ENCODE measurements at regions not wholly inside any gene's neighbourhood (a gene's known extent, or its start where the extent isn't known, plus 50 kb on each side); places are given as distances from the start of the nearest gene placed in this dataset.
"Not testable (repeated sequence)": the region's sequence is repeated elsewhere in the genome, so short reads cannot be mapped to it uniquely, and the experiment has no call there.

DNA sequence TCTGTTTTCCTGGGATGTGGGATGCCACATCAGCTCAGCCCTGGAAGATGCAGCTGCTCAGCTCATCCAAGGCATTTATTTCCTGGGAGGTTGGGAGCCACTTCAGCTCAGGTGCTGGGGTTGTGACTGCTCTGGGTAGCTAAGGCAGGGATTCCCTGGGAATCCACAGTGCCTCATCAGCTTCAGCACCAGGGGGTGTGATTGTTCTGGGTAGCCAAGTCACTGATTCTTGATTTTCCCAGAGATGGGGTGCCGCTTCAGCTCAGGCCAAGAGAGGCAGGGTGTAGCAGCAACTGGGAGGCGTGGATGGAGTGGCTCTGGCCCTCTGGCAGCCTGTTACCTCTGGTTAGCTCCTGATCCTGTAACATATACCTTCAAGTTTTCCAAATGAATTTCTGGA is 81.3 kb upstream of the PRMT8 start:
- Histone ChIP-seq H3K27me3 (ENCODE audit: control insufficient read depth, insufficient read depth, low read length) (no peaks in the 10 kb centered on the region), H3K9me3 (ENCODE audit: control insufficient read depth, insufficient read depth, low read length) (no peaks in the 10 kb centered on the region), H3K36me3 (ENCODE audit: control insufficient read depth, insufficient read depth, low read length) (no peaks in the 10 kb centered on the region)

GRCh38 chr12:3416159-3416558 is 74.8 kb upstream of the PRMT8 start:
- Histone ChIP-seq H3K36me3 (ENCODE audit: control insufficient read depth, insufficient read depth, low read length) (no peaks in the 10 kb centered on the region), H3K4me3 (ENCODE audit: low read depth, low read length) (no peak overlapping the region), H3K9me3 (ENCODE audit: control insufficient read depth, insufficient read depth, low read length) (no peaks in the 10 kb centered on the region), H3K27me3 (ENCODE audit: control insufficient read depth, insufficient read depth, low read length) (peaks cover 9% of the 10 kb centered on the region), H3K9ac (ENCODE audit: low read depth, low read length) (no peak overlapping the region), H3K4me1 (ENCODE audit: control insufficient read depth, insufficient read depth, low read length) (peaks cover 2% of the 10 kb centered on the region)

More for the DNA sequence above, 81.3 kb upstream of the PRMT8 start:
- Histone ChIP-seq H3K4me1 (ENCODE audit: control insufficient read depth, insufficient read depth, low read length) (no peaks in the 10 kb centered on the region), H3K4me3 (ENCODE audit: low read depth, low read length) (no peak overlapping the region), H3K9ac (ENCODE audit: low read depth, low read length) (no peak overlapping the region)

DNA sequence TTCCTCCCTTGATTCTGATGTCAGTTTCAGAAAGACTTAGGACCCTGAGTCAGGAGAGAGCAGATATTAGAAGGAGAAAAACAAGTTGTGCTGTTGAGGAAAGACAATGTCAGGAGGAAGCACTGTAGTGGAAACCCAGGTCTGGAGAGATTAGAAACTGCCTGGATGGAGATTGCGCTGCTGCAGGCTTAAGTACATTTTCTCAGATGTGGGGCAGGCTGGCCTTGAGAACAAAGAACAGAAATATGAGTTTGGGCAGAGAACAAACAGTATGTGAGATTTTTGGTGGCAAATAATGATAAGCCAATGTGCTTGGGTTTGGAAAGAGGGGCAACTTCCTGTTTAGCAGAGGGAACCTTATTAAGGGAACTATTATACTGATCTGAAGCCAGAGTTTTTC is 74.3 kb upstream of the PRMT8 start:
- Histone ChIP-seq H3K4me1 (ENCODE audit: control insufficient read depth, insufficient read depth, low read length) (peaks cover 7% of the 10 kb centered on the region), H3K9me3 (ENCODE audit: control insufficient read depth, insufficient read depth, low read length) (no peaks in the 10 kb centered on the region), H3K36me3 (ENCODE audit: control insufficient read depth, insufficient read depth, low read length) (no peaks in the 10 kb centered on the region), H3K9ac (ENCODE audit: low read depth, low read length) (no peak overlapping the region), H3K4me3 (ENCODE audit: low read depth, low read length) (no peak overlapping the region), H3K27me3 (ENCODE audit: control insufficient read depth, insufficient read depth, low read length) (peaks cover 9% of the 10 kb centered on the region)

DNA sequence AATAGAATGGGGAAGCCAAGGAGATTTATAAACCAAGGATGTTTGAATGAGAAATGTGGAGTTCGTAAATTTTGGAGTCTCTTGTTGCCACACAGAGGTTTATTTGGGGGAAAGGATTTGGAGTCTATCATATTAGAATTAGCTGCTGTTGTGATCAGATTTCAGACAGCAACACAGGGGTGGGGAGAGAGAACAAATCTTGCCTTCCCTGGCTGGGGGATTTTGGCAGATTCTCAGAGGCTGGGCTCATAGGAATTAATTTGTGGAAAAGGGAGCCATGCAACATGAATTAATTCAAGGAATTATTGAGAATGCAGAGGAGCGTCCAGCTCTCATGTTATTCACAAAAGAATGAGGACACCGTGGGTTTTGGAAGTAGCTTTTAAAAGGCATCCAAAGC is 73.9 kb upstream of the PRMT8 start:
- peaks cover 11% of the 10 kb centered on the region for H3K4me1 ChIP-seq (ENCODE audit: control insufficient read depth, insufficient read depth, low read length)
- H3K9me3 ChIP-seq (ENCODE audit: control insufficient read depth, insufficient read depth, low read length): no peaks in the 10 kb centered on the region
- H3K9ac ChIP-seq (ENCODE audit: low read depth, low read length): no peak overlapping the region
- H3K4me3 ChIP-seq (ENCODE audit: low read depth, low read length): no peak overlapping the region
- peaks cover 9% of the 10 kb centered on the region for H3K27me3 ChIP-seq (ENCODE audit: control insufficient read depth, insufficient read depth, low read length)
- no peaks in the 10 kb centered on the region for H3K36me3 ChIP-seq (ENCODE audit: control insufficient read depth, insufficient read depth, low read length)

DNA sequence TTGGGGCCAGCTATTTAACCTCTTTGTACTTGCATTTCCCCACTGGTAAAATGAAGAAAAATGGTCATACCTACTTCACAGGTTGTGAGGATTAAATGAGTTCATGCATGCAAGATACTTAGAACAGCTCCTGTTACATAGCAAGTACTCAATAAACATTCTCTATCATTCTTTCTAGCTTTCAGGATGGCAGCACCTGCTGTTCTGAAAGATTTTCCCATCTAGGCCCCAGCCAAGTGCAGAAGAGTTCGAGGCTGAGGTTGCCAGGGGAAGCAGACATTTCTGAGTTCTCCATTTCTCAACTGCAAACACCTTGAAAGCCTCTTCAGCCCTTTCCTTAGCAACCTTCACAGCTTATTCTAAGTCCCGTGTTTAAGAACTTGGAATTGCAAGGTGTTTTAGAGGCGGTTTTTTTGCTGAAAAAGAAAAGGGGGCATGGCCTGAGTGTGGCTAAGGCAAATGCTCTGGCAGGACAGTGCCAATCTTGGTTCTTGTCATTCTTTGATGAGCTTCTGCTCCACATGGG is 73.0 kb upstream of the PRMT8 start:
- H3K27me3 ChIP-seq (ENCODE audit: control insufficient read depth, insufficient read depth, low read length): peaks cover 9% of the 10 kb centered on the region
- no peaks in the 10 kb centered on the region for H3K9me3 ChIP-seq (ENCODE audit: control insufficient read depth, insufficient read depth, low read length)
- H3K36me3 ChIP-seq (ENCODE audit: control insufficient read depth, insufficient read depth, low read length): no peaks in the 10 kb centered on the region
- H3K4me3 ChIP-seq (ENCODE audit: low read depth, low read length): no peak overlapping the region
- peaks cover 12% of the 10 kb centered on the region for H3K4me1 ChIP-seq (ENCODE audit: control insufficient read depth, insufficient read depth, low read length)
- no peak overlapping the region for H3K9ac ChIP-seq (ENCODE audit: low read depth, low read length)

DNA sequence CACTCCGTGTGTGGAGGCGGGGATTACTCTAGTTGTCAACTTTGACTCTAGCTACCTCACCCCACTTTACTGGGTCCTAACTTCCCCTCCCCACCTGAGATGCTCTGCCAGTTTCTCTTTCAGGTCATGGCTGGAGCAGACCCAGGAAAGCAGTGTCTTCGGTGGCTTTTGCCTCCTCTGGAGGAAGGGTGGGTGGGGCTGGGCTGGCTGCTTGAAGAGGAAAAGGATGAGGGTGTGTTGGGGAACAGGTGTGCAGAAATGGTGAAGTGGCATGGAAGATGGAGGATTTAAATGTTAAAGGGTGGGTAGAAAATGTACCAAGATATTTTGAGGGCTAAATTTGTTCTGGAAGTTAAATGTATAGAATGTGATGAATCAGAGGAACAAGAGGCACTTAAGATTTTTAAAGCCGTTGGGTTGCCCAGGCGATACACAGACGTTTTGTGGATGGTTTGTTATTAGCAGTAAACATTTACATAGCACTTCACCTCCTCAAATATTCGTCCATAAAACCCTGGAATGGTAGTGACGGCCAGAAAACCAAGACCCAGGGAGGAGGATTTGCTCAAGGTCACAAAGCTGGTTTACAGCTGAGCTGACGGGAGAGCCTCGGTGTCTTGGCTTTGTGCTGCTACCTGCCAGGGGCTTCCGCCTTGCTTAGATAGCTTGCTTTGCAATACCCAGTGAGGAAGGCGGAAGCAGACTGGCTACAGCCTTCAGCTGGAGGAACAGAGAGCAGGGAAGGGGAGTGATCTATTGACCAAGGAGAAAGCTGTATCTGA is 72.2 kb upstream of the PRMT8 start:
- H3K27me3 ChIP-seq (ENCODE audit: control insufficient read depth, insufficient read depth, low read length): peaks cover 9% of the 10 kb centered on the region

GRCh38 chr12:3419558-3419957 is 71.4 kb upstream of the PRMT8 start:
- H3K4me3 ChIP-seq (ENCODE audit: low read depth, low read length): no peak overlapping the region
- H3K9ac ChIP-seq (ENCODE audit: low read depth, low read length): no peak overlapping the region
- H3K4me1 ChIP-seq (ENCODE audit: control insufficient read depth, insufficient read depth, low read length): peaks cover 12% of the 10 kb centered on the region
- no peaks in the 10 kb centered on the region for H3K36me3 ChIP-seq (ENCODE audit: control insufficient read depth, insufficient read depth, low read length)
- H3K27me3 ChIP-seq (ENCODE audit: control insufficient read depth, insufficient read depth, low read length): peaks cover 9% of the 10 kb centered on the region
- H3K9me3 ChIP-seq (ENCODE audit: control insufficient read depth, insufficient read depth, low read length): no peaks in the 10 kb centered on the region

More for the DNA sequence above, 72.2 kb upstream of the PRMT8 start:
- H3K36me3 ChIP-seq (ENCODE audit: control insufficient read depth, insufficient read depth, low read length): no peaks in the 10 kb centered on the region
- no peak overlapping the region for H3K9ac ChIP-seq (ENCODE audit: low read depth, low read length)
- no peaks in the 10 kb centered on the region for H3K9me3 ChIP-seq (ENCODE audit: control insufficient read depth, insufficient read depth, low read length)
- H3K4me1 ChIP-seq (ENCODE audit: control insufficient read depth, insufficient read depth, low read length): peaks cover 12% of the 10 kb centered on the region
- no peak overlapping the region for H3K4me3 ChIP-seq (ENCODE audit: low read depth, low read length)

DNA sequence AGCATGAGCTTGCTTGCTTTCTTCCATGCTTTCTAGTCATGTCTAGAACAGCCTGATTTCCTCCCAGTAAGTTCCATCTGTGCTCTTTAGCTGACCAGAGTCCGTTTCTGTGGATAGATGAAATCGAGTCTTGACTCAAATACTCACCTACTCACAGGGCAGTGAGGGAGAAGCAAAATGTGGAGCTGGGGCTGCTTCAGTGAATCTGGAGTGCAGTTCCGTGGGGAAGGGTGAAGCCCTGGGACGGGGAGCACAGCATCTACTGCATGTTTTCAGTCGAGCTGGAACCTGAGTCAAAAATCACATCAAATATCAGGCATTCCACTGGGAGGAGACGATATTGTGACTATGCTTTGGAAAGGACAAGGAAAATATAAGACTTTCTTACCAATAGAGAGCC is 70.3 kb upstream of the PRMT8 start:
- no peaks in the 10 kb centered on the region for H3K9me3 ChIP-seq (ENCODE audit: control insufficient read depth, insufficient read depth, low read length)
- H3K27me3 ChIP-seq (ENCODE audit: control insufficient read depth, insufficient read depth, low read length): peaks cover 9% of the 10 kb centered on the region
- H3K9ac ChIP-seq (ENCODE audit: low read depth, low read length): no peak overlapping the region
- peaks cover 12% of the 10 kb centered on the region for H3K4me1 ChIP-seq (ENCODE audit: control insufficient read depth, insufficient read depth, low read length)
- H3K4me3 ChIP-seq (ENCODE audit: low read depth, low read length): no peak overlapping the region
- no peaks in the 10 kb centered on the region for H3K36me3 ChIP-seq (ENCODE audit: control insufficient read depth, insufficient read depth, low read length)

GRCh38 chr12:3421191-3421978 is 69.6 kb upstream of the PRMT8 start:
- no peak overlapping the region for H3K9ac ChIP-seq (ENCODE audit: low read depth, low read length)
- H3K4me1 ChIP-seq (ENCODE audit: control insufficient read depth, insufficient read depth, low read length): peaks cover 12% of the 10 kb centered on the region
- H3K4me3 ChIP-seq (ENCODE audit: low read depth, low read length): no peak overlapping the region
- H3K36me3 ChIP-seq (ENCODE audit: control insufficient read depth, insufficient read depth, low read length): no peaks in the 10 kb centered on the region
- peaks cover 9% of the 10 kb centered on the region for H3K27me3 ChIP-seq (ENCODE audit: control insufficient read depth, insufficient read depth, low read length)
- H3K9me3 ChIP-seq (ENCODE audit: control insufficient read depth, insufficient read depth, low read length): no peaks in the 10 kb centered on the region

DNA sequence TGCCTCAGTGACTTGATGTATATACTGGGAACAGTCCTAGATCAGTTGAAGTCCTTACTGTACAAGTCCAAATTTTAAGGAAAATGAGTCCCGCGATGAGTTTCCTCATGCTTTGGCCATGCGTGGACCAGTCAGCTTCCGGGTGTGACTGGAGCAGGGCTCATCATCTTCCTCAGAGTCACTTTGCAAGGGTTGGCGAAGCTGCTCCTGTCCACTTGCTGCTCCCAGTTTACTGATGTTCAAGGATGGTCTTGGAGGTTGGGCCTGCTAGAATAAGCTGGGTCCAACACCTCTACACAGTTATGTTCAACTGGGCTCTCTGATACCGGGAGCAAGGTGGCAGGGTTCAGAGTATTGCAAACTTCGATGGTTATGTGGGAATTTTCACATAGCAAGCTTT is 66.2 kb upstream of the PRMT8 start:
- peaks cover 17% of the 10 kb centered on the region for H3K4me1 ChIP-seq (ENCODE audit: control insufficient read depth, insufficient read depth, low read length)
- H3K36me3 ChIP-seq (ENCODE audit: control insufficient read depth, insufficient read depth, low read length); H3K9me3 ChIP-seq (ENCODE audit: control insufficient read depth, insufficient read depth, low read length); H3K4me3 ChIP-seq (ENCODE audit: low read depth, low read length); H3K9ac ChIP-seq (ENCODE audit: low read depth, low read length); H3K27me3 ChIP-seq (ENCODE audit: control insufficient read depth, insufficient read depth, low read length): not testable (repeated sequence)

- no peak overlapping the region for H3K4me3 ChIP-seq (ENCODE audit: low read depth, low read length)
- H3K9ac ChIP-seq (ENCODE audit: low read depth, low read length): no peak overlapping the region
- no peaks in the 10 kb centered on the region for H3K36me3 ChIP-seq (ENCODE audit: control insufficient read depth, insufficient read depth, low read length)
- no peaks in the 10 kb centered on the region for H3K27me3 ChIP-seq (ENCODE audit: control insufficient read depth, insufficient read depth, low read length)
- peaks cover 5% of the 10 kb centered on the region for H3K4me1 ChIP-seq (ENCODE audit: control insufficient read depth, insufficient read depth, low read length)
- no peaks in the 10 kb centered on the region for H3K9me3 ChIP-seq (ENCODE audit: control insufficient read depth, insufficient read depth, low read length)
Measured at GRCh38 chr12:3427956-3428355, 63.0 kb upstream of the PRMT8 start.

DNA sequence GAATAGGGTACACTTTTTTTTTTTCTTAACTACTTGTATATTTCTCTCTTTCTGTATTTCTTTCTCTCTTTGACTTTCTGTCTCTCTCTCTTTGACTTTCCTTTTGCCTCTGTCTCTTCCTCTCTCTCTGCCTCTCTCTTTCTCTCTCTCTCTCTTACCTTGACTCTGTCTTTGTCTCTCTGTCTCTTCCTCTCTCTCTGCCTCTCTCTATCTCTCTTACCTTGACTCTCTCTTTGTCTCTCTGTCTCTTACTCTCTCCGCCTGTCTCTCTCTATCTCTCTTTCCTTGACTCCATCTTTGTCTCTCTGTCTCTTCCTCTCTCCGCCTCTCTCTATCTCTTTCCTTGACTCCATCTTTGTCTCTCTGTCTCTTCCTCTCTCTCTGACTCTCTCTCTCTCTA is 62.4 kb upstream of the PRMT8 start:
- Histone ChIP-seq H3K36me3 (ENCODE audit: control insufficient read depth, insufficient read depth, low read length) (no peaks in the 10 kb centered on the region), H3K4me1 (ENCODE audit: control insufficient read depth, insufficient read depth, low read length) (peaks cover 5% of the 10 kb centered on the region), H3K4me3 (ENCODE audit: low read depth, low read length) (no peak overlapping the region), H3K9me3 (ENCODE audit: control insufficient read depth, insufficient read depth, low read length) (no peaks in the 10 kb centered on the region), H3K9ac (ENCODE audit: low read depth, low read length) (no peak overlapping the region), H3K27me3 (ENCODE audit: control insufficient read depth, insufficient read depth, low read length) (no peaks in the 10 kb centered on the region)

Data from iPS-15b (cell line).